ENCODE measurements at regions not wholly inside any gene's neighbourhood (a gene's known extent, or its start where the extent isn't known, plus 50 kb on each side); places are given as distances from the start of the nearest gene placed in this dataset.
"Not testable (repeated sequence)": the region's sequence is repeated elsewhere in the genome, so short reads cannot be mapped to it uniquely, and the experiment has no call there.

- Histone ChIP-seq H3K9me3 (ENCODE audit: low read length) (no peaks in the 10 kb centered on the region), H3K9ac (ENCODE audit: low read length) (no peak overlapping the region), H3K4me2 (ENCODE audit: low read length) (no peak overlapping the region), H3K4me3 (ENCODE audit: low read length) (no peak overlapping the region), H3K36me3 (ENCODE audit: insufficient read depth, low read length) (no peaks in the 10 kb centered on the region), H3K27me3 (ENCODE audit: insufficient read depth, low read depth, low read length) (no peaks in the 10 kb centered on the region), H3F3A (ENCODE audit: insufficient read depth, low read length, poor library complexity, severe bottlenecking) (no peaks in the 10 kb centered on the region), H4K20me1 (ENCODE audit: insufficient read depth) (no peaks in the 10 kb centered on the region), H2AFZ (ENCODE audit: low read depth, low read length) (no peak overlapping the region), H3K27ac (ENCODE audit: low read length) (no peak overlapping the region), H3K79me2 (replicated peaks; ENCODE audit: insufficient read depth, low read length) (no peaks in the 10 kb centered on the region), H3K9me2 (ENCODE audit: insufficient read depth, low read length) (no peaks in the 10 kb centered on the region)
- TF ChIP-seq TAF1 (IDR thresholded peaks at IDR 0.05; ENCODE audit: low read depth) (no peak), POLR2AphosphoS5 (IDR thresholded peaks at IDR 0.05) (no peak), MXI1 (conservative IDR thresholded peaks at IDR 0.05; ENCODE audit: poor library complexity, severe bottlenecking) (no peak), EP300 (conservative IDR thresholded peaks at IDR 0.05; ENCODE audit: poor library complexity, severe bottlenecking) (no peak), SMC3 (conservative IDR thresholded peaks at IDR 0.05; ENCODE audit: poor library complexity) (no peak), CTCF (IDR thresholded peaks at IDR 0.05; ENCODE audit: poor library complexity, severe bottlenecking) (no peak), EZH2 (IDR thresholded peaks at IDR 0.05; ENCODE audit: borderline replicate concordance, insufficient read depth, low read length, poor library complexity, severe bottlenecking) (no peak), RAD21 (conservative IDR thresholded peaks at IDR 0.05) (no peak), REST (IDR thresholded peaks at IDR 0.05; ENCODE audit: borderline replicate concordance) (no peak)
Observed at GRCh38 chr13:56530096-56530495, 610.6 kb upstream of the PRR20A start.

DNA sequence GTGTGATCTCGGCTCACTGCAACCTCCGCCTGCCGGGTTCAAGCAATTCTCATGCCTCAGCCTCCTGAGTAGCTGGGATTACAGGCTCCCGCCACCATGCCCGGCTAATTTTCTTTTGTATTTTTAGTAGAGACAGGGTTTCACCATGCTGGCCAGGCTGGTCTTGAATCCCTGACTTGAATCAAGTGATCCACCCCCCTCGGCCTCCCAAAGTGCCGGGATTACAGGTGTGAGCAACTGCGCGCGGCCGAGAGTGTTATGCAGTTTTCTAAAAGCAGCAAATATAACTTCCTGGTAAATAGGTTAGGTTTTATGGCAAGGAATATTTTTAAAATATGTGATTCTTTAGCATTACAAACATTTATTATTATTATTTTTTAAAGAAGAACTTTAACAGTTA lies 592.8 kb upstream of the PRR20A start:
- H3K9ac ChIP-seq (ENCODE audit: low read length); H3K79me2 ChIP-seq (replicated peaks; ENCODE audit: insufficient read depth, low read length); H3K4me3 ChIP-seq (ENCODE audit: low read length); H3K9me3 ChIP-seq (ENCODE audit: low read length); H3K27me3 ChIP-seq (ENCODE audit: insufficient read depth, low read depth, low read length); H4K20me1 ChIP-seq (ENCODE audit: insufficient read depth); H3K36me3 ChIP-seq (ENCODE audit: insufficient read depth, low read length); H2AFZ ChIP-seq (ENCODE audit: low read depth, low read length); H3K9me2 ChIP-seq (ENCODE audit: insufficient read depth, low read length); H3K27ac ChIP-seq (ENCODE audit: low read length); H3F3A ChIP-seq (ENCODE audit: insufficient read depth, low read length, poor library complexity, severe bottlenecking); H3K4me2 ChIP-seq (ENCODE audit: low read length): not testable (repeated sequence)

DNA sequence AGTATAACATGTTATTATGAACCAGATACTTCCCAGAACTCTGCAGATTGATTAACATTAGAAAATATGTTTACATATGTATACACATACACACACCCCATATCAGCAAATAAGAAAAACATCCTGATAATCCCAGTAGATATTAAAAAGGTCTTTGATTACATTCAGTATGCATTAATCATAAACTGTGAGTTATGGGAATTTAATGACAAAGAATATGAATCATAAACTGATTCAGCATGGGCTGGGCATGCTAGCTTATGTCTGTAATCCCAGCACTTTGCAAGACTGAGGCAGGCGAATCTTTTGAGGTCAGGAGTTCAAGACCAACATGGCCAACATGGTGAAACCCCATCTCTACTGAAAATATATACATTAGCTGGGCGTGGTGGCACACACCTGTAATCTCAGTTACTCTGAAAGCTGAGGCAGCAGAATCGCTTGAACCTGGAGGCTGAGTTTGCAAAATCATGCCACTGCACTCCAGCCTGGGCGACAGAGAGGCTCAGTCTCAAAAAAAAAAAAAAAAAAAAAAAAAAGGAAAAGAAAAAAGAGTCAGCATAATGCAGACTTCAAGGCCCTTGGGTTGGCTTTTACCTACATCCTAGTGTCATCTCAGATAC lies 581.9 kb upstream of the PRR20A start:
- H4K20me1 ChIP-seq (ENCODE audit: insufficient read depth) = no peaks in the 10 kb centered on the region
- no peak overlapping the region for H3K27ac ChIP-seq (ENCODE audit: low read length)
- no peak overlapping the region for H2AFZ ChIP-seq (ENCODE audit: low read depth, low read length)
- H3K9me3 ChIP-seq (ENCODE audit: low read length) = no peaks in the 10 kb centered on the region
- H3K4me2 ChIP-seq (ENCODE audit: low read length) = no peak overlapping the region
- H3F3A ChIP-seq (ENCODE audit: insufficient read depth, low read length, poor library complexity, severe bottlenecking) = no peaks in the 10 kb centered on the region
- H3K79me2 ChIP-seq (replicated peaks; ENCODE audit: insufficient read depth, low read length) = no peaks in the 10 kb centered on the region
- no peaks in the 10 kb centered on the region for H3K27me3 ChIP-seq (ENCODE audit: insufficient read depth, low read depth, low read length)
- TF ChIP-seq CTCF (IDR thresholded peaks at IDR 0.05; ENCODE audit: poor library complexity, severe bottlenecking) = no peak
- no peak for TF ChIP-seq REST (IDR thresholded peaks at IDR 0.05; ENCODE audit: borderline replicate concordance)
- no peak for TF ChIP-seq POLR2AphosphoS5 (IDR thresholded peaks at IDR 0.05)
- TF ChIP-seq TAF1 (IDR thresholded peaks at IDR 0.05; ENCODE audit: low read depth) = no peak
- no peak for TF ChIP-seq EZH2 (IDR thresholded peaks at IDR 0.05; ENCODE audit: borderline replicate concordance, insufficient read depth, low read length, poor library complexity, severe bottlenecking)
- TF ChIP-seq EP300 (conservative IDR thresholded peaks at IDR 0.05; ENCODE audit: poor library complexity, severe bottlenecking) = no peak
- no peak for TF ChIP-seq SMC3 (conservative IDR thresholded peaks at IDR 0.05; ENCODE audit: poor library complexity)
- no peak for TF ChIP-seq MXI1 (conservative IDR thresholded peaks at IDR 0.05; ENCODE audit: poor library complexity, severe bottlenecking)
- TF ChIP-seq RAD21 (conservative IDR thresholded peaks at IDR 0.05) = no peak
- H3K9ac ChIP-seq (ENCODE audit: low read length) = no peak overlapping the region
- H3K4me3 ChIP-seq (ENCODE audit: low read length) = no peak overlapping the region
- no peaks in the 10 kb centered on the region for H3K36me3 ChIP-seq (ENCODE audit: insufficient read depth, low read length)
- H3K9me2 ChIP-seq (ENCODE audit: insufficient read depth, low read length) = no peaks in the 10 kb centered on the region
